GM06990 (cell line): ENCODE measurements at regions not wholly inside any gene's neighbourhood (a gene's known extent, or its start where the extent isn't known, plus 50 kb on each side); places are given as distances from the start of the nearest gene placed in this dataset.

Experiments
- DNase-seq: peaks from one replicate; pipeline ENCODE4 v3.0.0-alpha.2; 2011; ENCODE audit not compliant: insufficient read length; ENCODE audit errors: extremely low read depth
- H3K27me3 ChIP-seq: replicated peaks from 2 replicates; pipeline ENCODE4 v1.6.0; 2011; ENCODE audit warnings: low read length; ENCODE audit not compliant: control insufficient read depth, insufficient read depth
- H3K36me3 ChIP-seq: 2 replicates; pipeline ENCODE4 v1.5.1; 2011; ENCODE audit warnings: low read length; ENCODE audit not compliant: control insufficient read depth, insufficient read depth
- H3K4me3 ChIP-seq: replicated peaks from 2 replicates; pipeline ENCODE4 v1.5.1; 2011; ENCODE audit warnings: low read depth, mild to moderate bottlenecking, control low read depth, low read length
- TF ChIP-seq, protein P1 (sequence below): IDR thresholded peaks from 2 replicates; pipeline ENCODE4 v1.5.1; 2011; ENCODE audit warnings: low read length, control low read depth, mild to moderate bottlenecking, inconsistent platforms; ENCODE audit not compliant: insufficient read depth, poor library complexity, severe bottlenecking

DNA sequence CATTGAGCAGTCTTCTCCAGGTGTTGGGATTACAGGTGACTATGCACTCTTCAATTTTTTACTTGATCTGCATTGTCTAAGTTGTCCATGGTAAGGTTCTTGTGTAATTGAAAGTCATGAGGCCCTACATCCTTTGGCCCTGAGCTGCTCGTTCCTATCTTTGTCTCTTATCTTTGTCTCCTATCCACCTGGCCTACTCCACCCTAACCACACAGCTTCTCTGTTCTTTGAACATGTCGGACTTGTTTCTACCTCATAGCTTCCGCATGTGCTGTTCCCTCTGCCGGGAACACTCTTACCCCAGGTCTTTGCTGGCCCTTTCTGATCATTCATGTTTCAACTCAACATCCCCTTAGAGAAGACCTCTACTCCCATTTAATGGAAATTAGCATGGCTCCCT, 194.8 kb upstream of the TBX3 start:
- TF ChIP-seq, protein P1, sequence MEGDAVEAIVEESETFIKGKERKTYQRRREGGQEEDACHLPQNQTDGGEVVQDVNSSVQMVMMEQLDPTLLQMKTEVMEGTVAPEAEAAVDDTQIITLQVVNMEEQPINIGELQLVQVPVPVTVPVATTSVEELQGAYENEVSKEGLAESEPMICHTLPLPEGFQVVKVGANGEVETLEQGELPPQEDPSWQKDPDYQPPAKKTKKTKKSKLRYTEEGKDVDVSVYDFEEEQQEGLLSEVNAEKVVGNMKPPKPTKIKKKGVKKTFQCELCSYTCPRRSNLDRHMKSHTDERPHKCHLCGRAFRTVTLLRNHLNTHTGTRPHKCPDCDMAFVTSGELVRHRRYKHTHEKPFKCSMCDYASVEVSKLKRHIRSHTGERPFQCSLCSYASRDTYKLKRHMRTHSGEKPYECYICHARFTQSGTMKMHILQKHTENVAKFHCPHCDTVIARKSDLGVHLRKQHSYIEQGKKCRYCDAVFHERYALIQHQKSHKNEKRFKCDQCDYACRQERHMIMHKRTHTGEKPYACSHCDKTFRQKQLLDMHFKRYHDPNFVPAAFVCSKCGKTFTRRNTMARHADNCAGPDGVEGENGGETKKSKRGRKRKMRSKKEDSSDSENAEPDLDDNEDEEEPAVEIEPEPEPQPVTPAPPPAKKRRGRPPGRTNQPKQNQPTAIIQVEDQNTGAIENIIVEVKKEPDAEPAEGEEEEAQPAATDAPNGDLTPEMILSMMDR: no peak
- Histone ChIP-seq H3K36me3 (no peaks in the 10 kb centered on the region), H3K4me3 (no peak overlapping the region), H3K27me3 (no peaks in the 10 kb centered on the region)
- no peak for DNase-seq

DNA sequence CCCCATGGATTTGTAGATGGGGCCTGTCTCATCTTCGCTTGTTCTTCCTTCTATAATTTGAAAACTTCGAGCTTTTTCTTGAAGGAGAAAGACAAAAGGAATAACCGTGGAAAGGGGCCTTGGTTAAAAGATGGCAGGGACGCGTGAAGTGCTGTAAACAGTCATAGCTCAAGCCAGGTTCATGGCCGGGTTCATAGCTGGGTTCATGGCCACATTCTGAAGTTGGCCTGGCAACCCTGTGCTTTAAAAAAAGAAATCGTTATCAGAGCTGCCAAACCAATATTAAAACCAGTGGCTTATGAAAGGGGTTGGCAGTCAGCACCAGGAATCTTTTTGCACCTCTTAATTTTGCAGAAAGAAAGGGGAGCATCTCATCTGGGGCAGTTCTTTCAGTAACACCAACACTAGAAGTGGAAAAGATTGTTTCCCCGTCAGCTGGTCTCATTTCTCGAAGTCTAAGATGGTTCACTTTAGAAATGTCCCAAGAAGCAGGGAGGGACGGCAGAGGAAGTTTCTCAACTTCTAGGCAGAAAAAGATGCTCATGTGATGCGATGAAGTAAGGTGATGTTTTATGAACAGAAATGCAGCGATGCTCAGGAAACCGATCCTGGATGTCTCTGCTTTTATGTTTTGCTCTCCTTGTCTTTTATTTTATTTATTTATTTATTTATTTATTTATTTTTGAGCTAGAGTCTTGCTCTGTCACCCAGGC, 193.1 kb upstream of the TBX3 start:
- Histone ChIP-seq H3K4me3 (no peak overlapping the region), H3K36me3 (no peaks in the 10 kb centered on the region), H3K27me3 (no peaks in the 10 kb centered on the region)
- TF ChIP-seq, protein P1: no peak
- no peak for DNase-seq

DNA sequence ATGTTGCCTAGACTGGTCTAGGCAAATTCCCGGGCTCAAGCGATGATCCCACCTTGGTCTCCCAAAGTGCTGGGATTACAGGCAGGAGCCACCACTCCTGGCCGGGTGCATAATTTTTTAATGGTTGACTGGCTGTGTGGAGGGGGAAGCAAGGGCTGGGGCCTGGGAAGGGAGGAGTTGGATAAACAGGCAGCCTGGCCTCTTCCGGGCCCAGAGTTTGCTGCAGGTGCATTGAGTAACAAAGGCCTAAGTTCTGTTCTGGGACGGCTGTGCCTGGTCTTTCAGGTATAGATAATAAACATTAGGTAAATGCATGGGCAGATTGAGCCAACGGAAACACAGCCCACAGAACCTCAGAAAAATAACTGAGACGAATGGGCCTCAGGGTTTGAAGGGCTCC, 191.3 kb upstream of the TBX3 start:
- Histone ChIP-seq H3K4me3 (no peak overlapping the region), H3K27me3 (no peaks in the 10 kb centered on the region), H3K36me3 (no peaks in the 10 kb centered on the region)
- DNase-seq: no peak
- TF ChIP-seq, protein P1: no peak

- TF ChIP-seq, protein P1: no peak
- DNase-seq: no peak
- H3K27me3 ChIP-seq: no peaks in the 10 kb centered on the region
- no peaks in the 10 kb centered on the region for H3K36me3 ChIP-seq
- H3K4me3 ChIP-seq: no peak overlapping the region
Observed at GRCh38 chr12:114873656-114874055, 189.7 kb upstream of the TBX3 start.

GRCh38 chr12:114868995-114869834, 185.2 kb upstream of the TBX3 start:
- Histone ChIP-seq H3K4me3 (no peak overlapping the region), H3K27me3 (no peaks in the 10 kb centered on the region), H3K36me3 (no peaks in the 10 kb centered on the region)
- DNase-seq: no peak
- TF ChIP-seq, protein P1: no peak
